ENCODE measurements at regions not wholly inside any gene's neighbourhood (a gene's known extent, or its start where the extent isn't known, plus 50 kb on each side); places are given as distances from the start of the nearest gene placed in this dataset.

DNA sequence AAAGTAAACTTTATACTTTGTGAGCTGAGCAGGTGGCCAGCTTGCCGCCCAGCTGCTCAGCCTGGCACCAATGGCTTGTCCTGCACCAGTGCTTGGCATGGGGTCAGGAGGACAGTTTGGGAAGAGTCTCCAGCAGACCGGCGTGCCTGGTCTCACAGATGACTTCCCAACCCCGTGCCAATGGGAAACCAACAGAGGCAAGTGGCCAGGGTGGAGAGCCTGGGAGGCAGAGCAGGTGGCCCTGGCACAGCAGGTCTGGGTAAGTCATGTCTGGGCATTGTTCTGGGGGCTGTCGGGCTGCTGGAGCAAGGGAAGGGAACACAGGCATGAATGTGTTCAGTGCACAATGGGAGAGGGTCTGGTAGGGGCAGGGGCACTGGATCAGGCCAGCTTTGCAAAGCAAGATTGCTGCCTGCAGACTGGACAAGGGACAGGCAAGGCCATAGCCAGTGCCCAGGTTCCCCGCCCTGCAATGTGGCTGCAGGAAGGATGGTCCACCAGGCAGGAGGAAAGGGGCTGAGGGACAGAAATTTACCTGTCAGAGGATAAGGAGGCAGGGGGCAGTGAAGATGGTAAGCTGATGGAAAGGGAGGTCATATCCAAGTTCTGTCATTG is 76.2 kb upstream of the ALDH1B1 start:
- no peaks in the 10 kb centered on the region for H3K9me3 ChIP-seq (ENCODE audit: control insufficient read depth, insufficient read depth, low read length)
- no peak overlapping the region for H3K27ac ChIP-seq (ENCODE audit: low read length)
- H3K27me3 Mint-ChIP-seq (ENCODE audit: low read depth in 2 of 2), result peaks cover 16 to 25% of the 10 kb centered on the region in 2 donors
- H3K36me3 ChIP-seq (ENCODE audit: control insufficient read depth, insufficient read depth, low read length), result no peaks in the 10 kb centered on the region
- no peaks in the 10 kb centered on the region for H3K4me1 Mint-ChIP-seq
- H3K27ac Mint-ChIP-seq, result no peak overlapping the region
- DNase-seq, result no peak
- H3K4me1 ChIP-seq (ENCODE audit: control insufficient read depth, insufficient read depth, low read length), result no peaks in the 10 kb centered on the region
- WGBS (ENCODE audit: insufficient coverage), result 83% methylated on average over 6 of the region's 6 CpGs
- H3K36me3 Mint-ChIP-seq, result no peaks in the 10 kb centered on the region
- H3K9me3 Mint-ChIP-seq, result no peaks in the 10 kb centered on the region
- no peaks in the 10 kb centered on the region for H3K27me3 ChIP-seq (ENCODE audit: control insufficient read depth, insufficient read depth, low read length)
- no peak for ATAC-seq
- intact Hi-C loops (cut with micrococcal nuclease), result no loop called here
- H3K4me3 ChIP-seq (ENCODE audit: low read length), result no peak overlapping the region
- no peak overlapping the region for H3K4me3 Mint-ChIP-seq
- TF ChIP-seq, protein P1, sequence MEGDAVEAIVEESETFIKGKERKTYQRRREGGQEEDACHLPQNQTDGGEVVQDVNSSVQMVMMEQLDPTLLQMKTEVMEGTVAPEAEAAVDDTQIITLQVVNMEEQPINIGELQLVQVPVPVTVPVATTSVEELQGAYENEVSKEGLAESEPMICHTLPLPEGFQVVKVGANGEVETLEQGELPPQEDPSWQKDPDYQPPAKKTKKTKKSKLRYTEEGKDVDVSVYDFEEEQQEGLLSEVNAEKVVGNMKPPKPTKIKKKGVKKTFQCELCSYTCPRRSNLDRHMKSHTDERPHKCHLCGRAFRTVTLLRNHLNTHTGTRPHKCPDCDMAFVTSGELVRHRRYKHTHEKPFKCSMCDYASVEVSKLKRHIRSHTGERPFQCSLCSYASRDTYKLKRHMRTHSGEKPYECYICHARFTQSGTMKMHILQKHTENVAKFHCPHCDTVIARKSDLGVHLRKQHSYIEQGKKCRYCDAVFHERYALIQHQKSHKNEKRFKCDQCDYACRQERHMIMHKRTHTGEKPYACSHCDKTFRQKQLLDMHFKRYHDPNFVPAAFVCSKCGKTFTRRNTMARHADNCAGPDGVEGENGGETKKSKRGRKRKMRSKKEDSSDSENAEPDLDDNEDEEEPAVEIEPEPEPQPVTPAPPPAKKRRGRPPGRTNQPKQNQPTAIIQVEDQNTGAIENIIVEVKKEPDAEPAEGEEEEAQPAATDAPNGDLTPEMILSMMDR (IDR thresholded peaks at IDR 0.05), result no peak

DNA sequence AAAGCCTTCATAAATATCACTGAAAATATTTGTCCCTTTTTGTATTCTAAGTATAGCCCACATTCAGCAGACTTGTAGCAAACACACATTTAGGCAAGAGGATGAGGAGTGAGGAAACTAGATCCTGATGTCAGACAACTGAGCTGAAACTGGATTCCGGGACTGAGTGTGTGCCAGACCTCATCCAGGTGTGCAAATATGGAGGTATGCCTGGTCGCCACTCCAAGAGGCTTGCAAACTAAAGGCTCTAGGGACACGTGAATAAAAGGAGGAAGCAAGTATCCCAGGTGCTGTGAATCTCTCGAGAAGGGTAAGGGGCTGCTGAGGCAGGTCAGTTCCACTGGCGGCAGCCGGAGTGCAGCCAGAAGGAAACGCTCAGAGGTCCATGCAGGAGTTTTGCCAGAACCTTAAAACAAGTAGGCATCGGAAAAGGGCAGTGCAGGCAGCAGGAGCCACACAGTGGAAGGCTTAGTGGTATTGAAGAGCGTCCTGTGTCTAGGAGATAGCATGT is 77.4 kb upstream of the ALDH1B1 start:
- Histone ChIP-seq H3K27me3 (ENCODE audit: control insufficient read depth, insufficient read depth, low read length) (no peaks in the 10 kb centered on the region), H3K9me3 (ENCODE audit: control insufficient read depth, insufficient read depth, low read length) (no peaks in the 10 kb centered on the region), H3K4me3 (ENCODE audit: low read length) (no peak overlapping the region), H3K27ac (ENCODE audit: low read length) (no peak overlapping the region), H3K4me1 (ENCODE audit: control insufficient read depth, insufficient read depth, low read length) (no peaks in the 10 kb centered on the region), H3K36me3 (ENCODE audit: control insufficient read depth, insufficient read depth, low read length) (no peaks in the 10 kb centered on the region)
- TF ChIP-seq, protein P1 (IDR thresholded peaks at IDR 0.05), result no peak
- DNase-seq, result no peak
- no peaks in the 10 kb centered on the region for H3K4me1 Mint-ChIP-seq
- intact Hi-C loops (cut with micrococcal nuclease), result no loop called here
- H3K27ac Mint-ChIP-seq, result no peak overlapping the region
- H3K27me3 Mint-ChIP-seq (ENCODE audit: low read depth in 2 of 2), result peaks cover 15 to 23% of the 10 kb centered on the region in 2 donors
- 83% methylated on average over 9 of the region's 9 CpGs for WGBS (ENCODE audit: insufficient coverage)
- no peaks in the 10 kb centered on the region for H3K36me3 Mint-ChIP-seq
- no peaks in the 10 kb centered on the region for H3K9me3 Mint-ChIP-seq
- ATAC-seq, result no peak
- H3K4me3 Mint-ChIP-seq, result no peak overlapping the region

DNA sequence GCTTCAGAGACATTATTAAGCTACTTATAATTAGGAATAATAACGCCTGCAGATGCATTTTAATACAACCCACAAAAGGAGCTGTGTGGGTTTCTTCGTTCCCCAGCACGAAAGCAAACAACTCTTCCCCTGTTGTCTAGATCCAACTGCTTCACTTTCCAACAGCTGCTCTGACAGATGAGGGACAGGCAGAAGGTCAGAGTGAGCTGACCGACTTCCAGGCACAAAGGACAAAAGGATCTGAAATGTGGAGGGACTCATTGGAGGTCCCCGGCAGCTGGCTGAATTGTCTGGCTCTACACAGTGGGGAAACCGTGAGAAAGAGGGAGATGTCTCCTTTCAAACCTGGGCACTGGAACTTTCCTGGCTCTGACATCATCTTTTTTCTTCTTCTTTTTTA is 79.1 kb upstream of the ALDH1B1 start:
- no peak overlapping the region for H3K27ac ChIP-seq (ENCODE audit: low read length)
- H3K4me1 Mint-ChIP-seq, result no peaks in the 10 kb centered on the region
- 82% methylated on average over 6 of the region's 6 CpGs for WGBS (ENCODE audit: insufficient coverage)
- no peak for DNase-seq
- H3K36me3 ChIP-seq (ENCODE audit: control insufficient read depth, insufficient read depth, low read length), result no peaks in the 10 kb centered on the region
- H3K4me3 ChIP-seq (ENCODE audit: low read length), result no peak overlapping the region
- no peaks in the 10 kb centered on the region for H3K9me3 Mint-ChIP-seq
- ATAC-seq, result no peak
- H3K4me1 ChIP-seq (ENCODE audit: control insufficient read depth, insufficient read depth, low read length), result no peaks in the 10 kb centered on the region
- H3K4me3 Mint-ChIP-seq, result no peak overlapping the region
- no peak overlapping the region for H3K27ac Mint-ChIP-seq
- intact Hi-C loops (cut with micrococcal nuclease), result no loop called here
- H3K27me3 Mint-ChIP-seq (ENCODE audit: low read depth in 2 of 2), result peaks cover 20% of the 10 kb centered on the region in 2 donors
- H3K36me3 Mint-ChIP-seq, result no peaks in the 10 kb centered on the region
- H3K9me3 ChIP-seq (ENCODE audit: control insufficient read depth, insufficient read depth, low read length), result no peaks in the 10 kb centered on the region
- H3K27me3 ChIP-seq (ENCODE audit: control insufficient read depth, insufficient read depth, low read length), result no peaks in the 10 kb centered on the region
- TF ChIP-seq, protein P1 (IDR thresholded peaks at IDR 0.05), result no peak

DNA sequence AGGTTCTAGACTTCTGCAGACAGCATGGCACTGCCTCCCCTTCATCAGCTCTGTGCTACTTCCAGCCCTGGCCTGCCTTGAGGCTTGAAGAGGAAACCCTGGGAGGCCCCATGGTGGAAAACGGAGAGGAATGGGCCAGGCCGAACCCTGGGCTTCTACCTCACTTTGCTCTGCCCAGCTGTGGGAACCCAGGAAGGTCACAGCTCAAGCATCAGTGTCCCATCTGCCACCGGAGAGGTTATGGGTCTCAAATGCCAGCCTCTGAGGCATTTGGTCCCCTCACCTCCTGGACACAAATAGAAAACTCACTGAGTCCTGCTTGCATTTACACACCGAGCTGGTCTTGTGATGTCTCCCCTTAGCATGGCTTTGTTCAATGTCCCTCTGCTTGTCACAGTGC is 80.1 kb upstream of the ALDH1B1 start:
- H3K4me1 Mint-ChIP-seq, result no peaks in the 10 kb centered on the region
- TF ChIP-seq, protein P1 (IDR thresholded peaks at IDR 0.05), result no peak
- Histone ChIP-seq H3K27me3 (ENCODE audit: control insufficient read depth, insufficient read depth, low read length) (no peaks in the 10 kb centered on the region), H3K9me3 (ENCODE audit: control insufficient read depth, insufficient read depth, low read length) (no peaks in the 10 kb centered on the region), H3K4me3 (ENCODE audit: low read length) (no peak overlapping the region), H3K36me3 (ENCODE audit: control insufficient read depth, insufficient read depth, low read length) (no peaks in the 10 kb centered on the region), H3K27ac (ENCODE audit: low read length) (no peak overlapping the region), H3K4me1 (ENCODE audit: control insufficient read depth, insufficient read depth, low read length) (no peaks in the 10 kb centered on the region)
- 97% methylated on average over 4 of the region's 4 CpGs for WGBS (ENCODE audit: insufficient coverage)
- H3K27ac Mint-ChIP-seq, result no peak overlapping the region
- no peaks in the 10 kb centered on the region for H3K9me3 Mint-ChIP-seq
- no peak for DNase-seq
- H3K27me3 Mint-ChIP-seq (ENCODE audit: low read depth in 2 of 2), result peaks cover 20 to 22% of the 10 kb centered on the region in 2 donors
- no peaks in the 10 kb centered on the region for H3K36me3 Mint-ChIP-seq
- intact Hi-C loops (cut with micrococcal nuclease), result no loop called here
- no peak for ATAC-seq
- no peak overlapping the region for H3K4me3 Mint-ChIP-seq
